Dedifferentiated amniotic fluid mesenchymal stem cell (primary cell): ENCODE measurements at regions not wholly inside any gene's neighbourhood (a gene's known extent, or its start where the extent isn't known, plus 50 kb on each side); places are given as distances from the start of the nearest gene placed in this dataset.
A peak's percentile ranks its signal among the peaks of the same experiment; 100 is the strongest.

Experiments
- DNase-seq: peaks from one replicate; pipeline ENCODE4 v3.0.0-alpha.2; 2016; ENCODE audit errors: extremely low spot score

- DNase-seq: no peak
These were observed 461.2 kb upstream of the CDH5 start for GRCh38 chr16:65905331-65905730.

- DNase-seq: no peak
These were observed 469.9 kb upstream of the CDH5 start for GRCh38 chr16:65896448-65897153.

- DNase-seq: no peak
These were observed 470.6 kb upstream of the CDH5 start for GRCh38 chr16:65895906-65896305.

GRCh38 chr16:65895486-65895885 is 471.0 kb upstream of the CDH5 start:
- DNase-seq: no peak

- DNase-seq: no peak
These were observed 476.3 kb upstream of the CDH5 start for GRCh38 chr16:65890203-65890602.

DNA sequence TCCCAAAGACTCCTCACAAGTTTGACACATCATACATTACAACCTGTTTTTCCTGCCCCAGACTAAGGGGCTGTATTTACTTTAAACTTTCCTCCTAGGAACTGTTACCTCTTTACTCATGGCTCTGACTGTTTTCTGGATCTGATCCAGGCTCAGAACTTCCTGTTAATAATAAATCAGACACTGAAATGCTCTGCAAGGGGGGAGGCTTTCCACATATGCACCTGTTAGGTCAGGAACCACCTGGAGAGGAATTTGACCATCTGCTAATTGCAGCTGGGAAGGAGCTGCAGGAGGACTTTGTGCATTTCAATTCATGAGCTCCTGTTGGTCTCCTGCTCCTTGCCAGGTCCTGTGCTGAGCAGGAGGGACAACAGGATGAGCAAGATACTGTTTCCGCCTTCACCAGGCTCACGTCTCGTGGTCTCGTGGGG is 476.9 kb upstream of the CDH5 start:
- no peak for DNase-seq

GRCh38 chr16:65888201-65888600 is 478.3 kb upstream of the CDH5 start:
- DNase-seq: no peak

- no peak for DNase-seq
These were observed 482.5 kb upstream of the CDH5 start for GRCh38 chr16:65884018-65884417.

GRCh38 chr16:65878347-65878746 is 488.1 kb upstream of the CDH5 start:
- no peak for DNase-seq

DNA sequence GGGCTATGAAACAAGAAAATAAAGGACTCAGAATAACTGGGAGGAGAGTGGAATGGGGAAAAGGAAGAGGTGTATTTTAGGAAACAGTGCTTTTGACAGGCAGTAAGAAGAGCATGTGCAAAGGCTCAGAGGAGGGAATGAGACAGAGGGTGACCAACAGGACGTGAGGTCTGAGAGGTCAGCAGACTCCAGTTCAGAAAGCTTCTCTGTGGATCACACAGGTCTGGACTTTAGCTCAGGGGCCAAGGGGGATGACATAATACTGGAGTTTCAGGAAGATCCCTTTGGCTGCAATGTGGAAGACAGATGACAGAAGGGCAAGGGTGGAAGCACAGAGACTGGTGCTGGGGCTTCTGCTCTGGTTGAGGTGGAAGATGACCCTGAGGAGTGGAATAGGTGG is 489.9 kb upstream of the CDH5 start:
- no peak for DNase-seq

GRCh38 chr16:65876056-65876408 is 490.5 kb upstream of the CDH5 start:
- peak; percentile 24 for DNase-seq

- no peak for DNase-seq
These were observed 491.0 kb upstream of the CDH5 start for GRCh38 chr16:65875381-65876055.

GRCh38 chr16:65869261-65869660 is 497.2 kb upstream of the CDH5 start:
- DNase-seq: no peak

DNA sequence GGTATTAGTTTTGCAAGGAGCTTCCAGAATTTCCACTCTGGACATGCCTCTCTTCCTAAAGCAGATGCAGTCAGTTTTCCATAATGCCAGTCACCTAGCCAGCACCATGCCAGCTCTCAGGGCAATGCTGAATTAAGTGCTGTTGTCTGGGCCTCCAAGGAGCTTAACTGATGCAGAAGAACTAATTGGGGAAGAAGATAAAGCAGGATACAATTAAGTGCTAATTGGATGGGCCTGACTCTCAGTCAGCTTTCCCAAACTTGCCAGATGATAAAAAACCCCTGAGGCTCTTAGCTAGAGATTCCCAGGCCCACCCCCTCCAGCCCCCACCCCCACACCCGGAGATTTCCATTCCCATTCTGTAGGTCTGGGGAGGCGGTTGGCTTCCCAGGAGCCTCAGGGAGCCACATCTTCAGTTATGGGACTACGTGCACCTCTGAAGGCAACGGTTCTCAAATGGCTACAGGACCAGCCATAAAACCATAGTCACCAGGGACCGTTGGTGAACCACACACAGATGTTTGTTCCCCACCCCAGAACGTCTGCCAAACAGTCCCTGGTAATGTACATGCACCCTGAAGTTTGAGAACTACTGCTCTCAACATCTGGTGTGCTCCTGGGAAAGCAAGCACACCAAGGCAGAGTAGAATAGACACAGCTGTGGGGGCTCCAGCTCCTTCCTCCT is 499.1 kb upstream of the CDH5 start:
- DNase-seq: no peak

- DNase-seq: no peak
These were observed 503.3 kb upstream of the CDH5 start for GRCh38 chr16:65863236-65863635.

GRCh38 chr16:65861131-65861731 is 505.3 kb upstream of the CDH5 start:
- DNase-seq: no peak

- no peak for DNase-seq
These were observed 511.0 kb upstream of the CDH5 start for GRCh38 chr16:65855171-65856145.

GRCh38 chr16:65846210-65846602 is 520.3 kb upstream of the CDH5 start:
- no peak for DNase-seq

- no peak for DNase-seq
These were observed 520.9 kb upstream of the CDH5 start for GRCh38 chr16:65845466-65846209.

- no peak for DNase-seq
These were observed 522.5 kb upstream of the CDH5 start for GRCh38 chr16:65843941-65844340.

DNA sequence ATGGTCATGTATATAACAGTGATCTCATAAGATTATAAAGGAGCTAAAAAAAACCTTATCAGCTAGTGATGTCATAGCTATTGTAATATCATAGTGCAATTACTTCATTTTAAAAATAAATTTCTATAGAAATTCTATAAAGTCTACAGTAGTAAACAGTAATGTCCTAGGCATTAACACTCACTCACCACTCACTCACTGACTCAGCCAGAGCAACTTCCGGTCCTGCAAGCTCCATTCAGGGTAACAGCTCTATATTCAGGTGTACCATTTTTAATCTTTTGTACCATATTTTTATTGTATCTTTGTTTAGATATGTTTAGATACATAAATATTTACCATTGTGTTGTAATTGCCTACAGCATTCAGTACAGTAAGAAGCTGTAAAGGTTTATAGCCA is 524.4 kb upstream of the CDH5 start:
- DNase-seq: no peak
